Bronchial epithelial cell (primary cell): ENCODE measurements at regions not wholly inside any gene's neighbourhood (a gene's known extent, or its start where the extent isn't known, plus 50 kb on each side); places are given as distances from the start of the nearest gene placed in this dataset.

Experiments
- DNase-seq: peaks from one replicate; pipeline ENCODE4 v3.0.0-alpha.2; 2010; ENCODE audit warnings: low read depth
- FAIRE-seq: peaks from 2 replicates; lab custom pipeline; 2011; peaks lifted over from hg19 to GRCh38; lab: Jason Lieb, UNC
- H3K27me3 ChIP-seq: 2 replicates; pipeline ENCODE4 v1.5.1; 2011; ENCODE audit warnings: low read length; ENCODE audit not compliant: control insufficient read depth, insufficient read depth
- H3K36me3 ChIP-seq: 2 replicates; pipeline ENCODE4 v1.5.1; 2011; ENCODE audit warnings: low read length; ENCODE audit not compliant: control insufficient read depth, insufficient read depth
- H3K4me3 ChIP-seq: 2 replicates; pipeline ENCODE4 v1.5.1; 2011; ENCODE audit warnings: mild to moderate bottlenecking, low read depth, low read length, control low read depth
- TF ChIP-seq, protein P1 (sequence below): IDR thresholded peaks from 2 replicates; pipeline ENCODE4 v1.5.1; 2011; ENCODE audit warnings: mild to moderate bottlenecking, moderate library complexity, low read length, control low read depth, inconsistent platforms; ENCODE audit not compliant: insufficient read depth, severe bottlenecking

DNA sequence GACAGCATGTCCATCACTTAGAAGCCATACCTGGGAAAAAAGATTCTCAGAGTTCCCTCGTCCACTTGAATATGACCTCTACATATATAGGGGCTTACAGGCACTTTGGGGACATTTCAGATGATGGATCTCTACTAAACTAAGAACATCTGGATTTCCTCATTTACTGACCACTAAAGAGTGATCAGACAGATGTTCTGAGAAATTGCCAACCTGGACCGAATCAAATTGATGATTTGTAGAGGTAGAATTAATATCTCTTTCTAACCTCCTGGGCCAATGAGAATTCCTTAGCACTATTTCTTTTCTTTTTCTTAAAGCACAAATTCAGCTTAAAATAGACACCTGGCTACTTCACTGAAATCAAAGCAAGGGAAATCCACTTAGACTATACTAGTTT, 422.7 kb downstream of the MTRR start:
- no peak for FAIRE-seq
- Histone ChIP-seq H3K27me3 (no peaks in the 10 kb centered on the region), H3K36me3 (no peaks in the 10 kb centered on the region), H3K4me3 (no peak overlapping the region)
- no peak for DNase-seq
- TF ChIP-seq, protein P1, sequence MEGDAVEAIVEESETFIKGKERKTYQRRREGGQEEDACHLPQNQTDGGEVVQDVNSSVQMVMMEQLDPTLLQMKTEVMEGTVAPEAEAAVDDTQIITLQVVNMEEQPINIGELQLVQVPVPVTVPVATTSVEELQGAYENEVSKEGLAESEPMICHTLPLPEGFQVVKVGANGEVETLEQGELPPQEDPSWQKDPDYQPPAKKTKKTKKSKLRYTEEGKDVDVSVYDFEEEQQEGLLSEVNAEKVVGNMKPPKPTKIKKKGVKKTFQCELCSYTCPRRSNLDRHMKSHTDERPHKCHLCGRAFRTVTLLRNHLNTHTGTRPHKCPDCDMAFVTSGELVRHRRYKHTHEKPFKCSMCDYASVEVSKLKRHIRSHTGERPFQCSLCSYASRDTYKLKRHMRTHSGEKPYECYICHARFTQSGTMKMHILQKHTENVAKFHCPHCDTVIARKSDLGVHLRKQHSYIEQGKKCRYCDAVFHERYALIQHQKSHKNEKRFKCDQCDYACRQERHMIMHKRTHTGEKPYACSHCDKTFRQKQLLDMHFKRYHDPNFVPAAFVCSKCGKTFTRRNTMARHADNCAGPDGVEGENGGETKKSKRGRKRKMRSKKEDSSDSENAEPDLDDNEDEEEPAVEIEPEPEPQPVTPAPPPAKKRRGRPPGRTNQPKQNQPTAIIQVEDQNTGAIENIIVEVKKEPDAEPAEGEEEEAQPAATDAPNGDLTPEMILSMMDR, result no peak

DNA sequence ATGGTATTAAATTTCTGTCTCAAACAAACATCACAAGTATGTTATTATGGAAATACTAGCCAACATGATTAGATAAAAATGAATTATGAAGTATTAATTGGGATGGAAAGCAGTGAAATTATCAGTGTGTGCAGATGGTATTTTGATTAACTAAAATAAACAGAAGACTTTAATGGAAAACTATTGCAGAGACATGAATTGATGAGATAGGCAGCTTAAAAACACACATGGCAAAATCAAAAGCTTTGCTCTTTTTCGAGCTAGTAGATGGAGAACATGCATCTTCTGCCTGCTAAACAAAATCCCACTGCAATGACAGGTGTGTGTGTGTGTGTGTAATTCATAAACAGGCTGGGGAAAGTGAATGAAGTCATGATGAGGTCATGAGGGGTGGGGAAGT, 426.2 kb downstream of the MTRR start:
- DNase-seq (no peak), FAIRE-seq (no peak)
- H3K4me3 ChIP-seq, result no peak overlapping the region
- H3K36me3 ChIP-seq, result no peaks in the 10 kb centered on the region
- no peaks in the 10 kb centered on the region for H3K27me3 ChIP-seq
- TF ChIP-seq, protein P1, result no peak

DNA sequence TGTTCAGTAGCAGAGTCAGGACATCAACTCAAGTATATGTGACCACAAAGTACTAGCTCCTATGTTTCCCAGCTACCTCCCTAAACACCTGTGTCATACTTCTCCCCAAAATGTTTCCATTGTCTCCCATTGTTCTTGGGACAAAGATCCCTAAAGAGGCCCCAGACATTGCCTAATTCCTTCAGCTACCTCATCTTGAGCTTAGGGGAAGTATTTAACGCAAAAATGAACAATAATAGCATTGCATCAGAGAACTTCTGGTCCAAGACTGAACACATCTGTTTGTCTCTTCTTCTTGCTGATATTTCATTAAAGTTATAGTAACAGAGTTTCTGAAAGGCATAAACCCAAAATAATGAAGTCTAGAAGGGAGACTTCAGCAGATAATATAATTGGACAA, 430.8 kb downstream of the MTRR start:
- no peaks in the 10 kb centered on the region for H3K36me3 ChIP-seq
- no peaks in the 10 kb centered on the region for H3K27me3 ChIP-seq
- TF ChIP-seq, protein P1, result no peak
- H3K4me3 ChIP-seq, result no peak overlapping the region
- no peak for DNase-seq
- FAIRE-seq, result no peak

DNA sequence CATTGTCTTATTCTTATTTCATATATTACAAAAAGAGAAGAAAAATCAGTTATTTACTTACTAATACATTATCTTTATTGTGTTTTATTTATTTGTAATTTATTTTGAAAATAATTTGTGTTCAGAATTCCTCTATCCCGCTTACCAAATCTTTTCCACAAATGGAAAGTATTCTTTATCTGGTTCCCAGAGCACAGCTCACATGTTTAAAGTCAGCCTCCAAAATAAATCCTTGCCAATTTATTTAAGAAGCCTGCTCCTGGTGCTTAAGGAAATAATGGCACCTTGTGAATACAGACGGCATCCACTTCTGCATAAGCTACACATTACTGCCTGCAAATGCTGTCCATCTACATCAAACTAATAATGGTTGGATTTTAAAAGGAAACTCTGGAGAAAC, 435.4 kb downstream of the MTRR start:
- TF ChIP-seq, protein P1, result no peak
- FAIRE-seq, result no peak
- H3K36me3 ChIP-seq, result no peaks in the 10 kb centered on the region

DNA sequence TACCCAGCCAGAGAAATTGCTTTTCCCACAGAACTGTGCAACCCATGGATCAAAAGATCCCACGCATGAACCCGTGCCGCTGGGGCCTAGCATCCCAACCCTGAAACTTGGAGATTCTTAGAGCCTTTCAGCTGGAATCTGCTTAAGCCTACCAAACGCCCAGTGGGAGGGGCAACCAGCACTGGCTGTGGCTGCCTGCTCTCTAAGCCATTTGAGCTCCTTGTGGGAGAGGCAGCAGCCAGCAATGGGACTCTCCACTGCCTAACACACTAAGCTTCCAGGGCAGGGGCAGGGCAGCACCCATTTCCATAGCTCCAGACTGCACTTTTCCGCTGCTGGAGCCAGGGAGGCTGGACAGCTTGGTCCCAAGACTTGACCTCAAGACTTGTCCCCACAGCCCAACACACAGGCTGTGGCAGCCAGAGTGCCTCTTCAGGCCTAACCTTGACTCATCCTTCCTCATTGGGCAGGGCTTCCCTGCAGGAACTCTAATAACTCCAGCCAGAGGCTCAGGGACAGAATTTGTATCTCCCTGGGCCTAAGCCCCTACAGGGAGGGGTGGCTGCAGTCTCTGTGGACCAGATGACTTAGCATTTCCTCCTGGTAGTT, 437.4 kb downstream of the MTRR start:
- FAIRE-seq, result no peak
- TF ChIP-seq, protein P1, result no peak
- DNase-seq, result no peak
- Histone ChIP-seq H3K36me3 (no peaks in the 10 kb centered on the region), H3K4me3 (no peak overlapping the region), H3K27me3 (no peaks in the 10 kb centered on the region)

More for the DNA sequence above, 435.4 kb downstream of the MTRR start:
- H3K4me3 ChIP-seq, result no peak overlapping the region
- H3K27me3 ChIP-seq, result no peaks in the 10 kb centered on the region
- no peak for DNase-seq

DNA sequence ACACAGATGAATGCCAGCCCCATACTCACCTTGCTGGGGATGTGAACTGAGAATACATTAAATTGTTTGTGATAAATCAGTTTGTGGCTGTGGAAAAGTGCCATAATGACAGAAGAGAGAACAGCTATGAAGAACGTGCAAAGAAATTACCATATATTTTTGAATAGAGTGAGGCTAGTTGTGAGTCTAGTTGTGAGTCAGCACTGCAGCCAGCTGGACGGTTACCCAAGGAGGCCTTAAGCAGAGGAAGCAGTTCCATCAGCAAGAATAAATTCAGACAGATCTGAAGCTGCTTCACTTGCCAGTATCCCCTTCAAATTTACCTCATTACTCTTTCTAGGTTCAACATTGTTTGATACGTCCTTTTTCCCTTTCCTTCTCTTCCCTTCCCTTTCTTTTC, 446.0 kb downstream of the MTRR start:
- no peak for FAIRE-seq
- no peak for DNase-seq
- TF ChIP-seq, protein P1, result no peak
- H3K27me3 ChIP-seq, result no peaks in the 10 kb centered on the region
- H3K36me3 ChIP-seq, result no peaks in the 10 kb centered on the region
- no peak overlapping the region for H3K4me3 ChIP-seq
